GM12873 (cell line): ENCODE measurements at regions not wholly inside any gene's neighbourhood (a gene's known extent, or its start where the extent isn't known, plus 50 kb on each side); places are given as distances from the start of the nearest gene placed in this dataset.

Experiments
- TF ChIP-seq, protein P1 (sequence below): IDR thresholded peaks from 2 replicates; pipeline ENCODE4 v1.5.1; 2012; ENCODE audit warnings: low read depth, mild to moderate bottlenecking, moderate library complexity, low read length, control low read depth; ENCODE audit not compliant: insufficient read depth; ENCODE audit errors: missing control alignments

DNA sequence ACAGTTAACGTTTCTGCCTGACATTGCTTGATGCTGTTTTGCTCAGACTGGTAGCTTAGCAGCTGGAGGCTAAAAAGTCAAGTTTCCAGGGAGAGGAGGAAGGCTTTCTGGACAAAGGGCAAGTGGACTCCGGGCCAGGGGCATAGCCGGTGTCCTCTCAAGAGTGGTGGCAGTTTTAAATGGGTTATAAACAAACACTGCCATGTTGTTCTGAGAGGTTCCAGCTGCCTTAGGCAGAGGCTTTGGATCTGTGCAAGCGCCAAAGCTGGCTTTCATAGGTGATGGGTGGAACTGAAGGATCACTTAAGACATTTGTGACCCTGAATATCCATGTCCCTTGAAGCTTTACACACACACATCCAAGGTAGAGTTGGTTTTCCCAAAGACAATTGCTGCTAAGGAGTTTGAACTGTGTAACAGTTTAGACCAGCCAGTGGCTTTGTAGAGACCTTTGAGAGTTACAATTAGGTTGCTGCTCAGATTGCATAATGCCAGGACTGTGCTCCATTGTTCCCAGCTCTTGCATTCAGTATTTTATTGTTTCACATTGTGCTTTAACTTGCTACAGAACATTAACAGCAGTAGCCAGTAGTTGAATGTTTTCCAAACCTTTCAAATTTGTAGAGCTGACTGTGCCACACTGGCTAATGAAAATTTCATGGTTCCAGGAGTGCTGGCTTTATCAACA lies 54.1 kb upstream of the AP1S2 start:
- TF ChIP-seq, protein P1, sequence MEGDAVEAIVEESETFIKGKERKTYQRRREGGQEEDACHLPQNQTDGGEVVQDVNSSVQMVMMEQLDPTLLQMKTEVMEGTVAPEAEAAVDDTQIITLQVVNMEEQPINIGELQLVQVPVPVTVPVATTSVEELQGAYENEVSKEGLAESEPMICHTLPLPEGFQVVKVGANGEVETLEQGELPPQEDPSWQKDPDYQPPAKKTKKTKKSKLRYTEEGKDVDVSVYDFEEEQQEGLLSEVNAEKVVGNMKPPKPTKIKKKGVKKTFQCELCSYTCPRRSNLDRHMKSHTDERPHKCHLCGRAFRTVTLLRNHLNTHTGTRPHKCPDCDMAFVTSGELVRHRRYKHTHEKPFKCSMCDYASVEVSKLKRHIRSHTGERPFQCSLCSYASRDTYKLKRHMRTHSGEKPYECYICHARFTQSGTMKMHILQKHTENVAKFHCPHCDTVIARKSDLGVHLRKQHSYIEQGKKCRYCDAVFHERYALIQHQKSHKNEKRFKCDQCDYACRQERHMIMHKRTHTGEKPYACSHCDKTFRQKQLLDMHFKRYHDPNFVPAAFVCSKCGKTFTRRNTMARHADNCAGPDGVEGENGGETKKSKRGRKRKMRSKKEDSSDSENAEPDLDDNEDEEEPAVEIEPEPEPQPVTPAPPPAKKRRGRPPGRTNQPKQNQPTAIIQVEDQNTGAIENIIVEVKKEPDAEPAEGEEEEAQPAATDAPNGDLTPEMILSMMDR = no peak

DNA sequence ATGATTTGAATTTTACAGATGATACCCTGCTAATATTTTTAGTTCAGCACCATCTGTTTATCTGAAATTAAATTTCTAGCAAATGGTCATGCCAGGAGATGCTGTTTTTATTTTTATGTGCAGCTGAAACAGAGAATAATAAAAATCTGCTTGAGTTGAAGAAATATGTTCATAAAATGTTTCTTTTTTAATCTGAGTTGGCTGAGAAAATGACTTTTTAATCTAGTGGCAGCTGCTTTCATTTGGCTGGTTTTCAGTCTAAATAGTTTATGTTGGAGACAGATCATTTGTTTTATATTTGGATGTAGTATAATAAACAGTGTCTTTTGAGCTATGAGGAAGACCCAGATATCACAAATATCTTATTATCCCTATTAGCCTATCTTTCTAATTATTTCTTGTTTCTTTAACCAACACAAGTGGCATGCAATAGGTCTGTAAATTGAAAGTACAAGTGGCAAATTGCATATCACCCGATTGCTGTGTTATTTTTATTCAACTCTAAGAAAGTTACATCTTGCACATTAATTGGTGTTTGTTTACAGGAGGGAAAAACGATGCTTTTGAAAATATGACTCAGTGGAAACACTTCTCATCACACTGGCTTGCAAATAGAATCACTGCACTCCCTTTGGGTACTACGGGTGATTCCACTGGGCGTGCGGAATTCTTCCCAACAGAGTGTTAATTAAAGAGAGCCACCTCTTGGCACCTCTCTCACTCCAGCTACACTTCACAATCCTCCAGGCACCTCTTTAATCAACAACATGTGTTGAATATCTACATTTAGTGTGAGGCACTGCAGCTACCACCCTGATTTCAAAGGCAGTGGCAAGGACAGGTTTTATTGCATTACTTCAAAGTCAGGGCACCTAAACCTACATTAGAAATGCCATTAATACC lies 51.7 kb upstream of the AP1S2 start:
- TF ChIP-seq, protein P1 = no peak
